Uterus (tissue), 3 donors: ENCODE measurements at regions not wholly inside any gene's neighbourhood (a gene's known extent, or its start where the extent isn't known, plus 50 kb on each side); places are given as distances from the start of the nearest gene placed in this dataset.

ENCODE experiments used
- DNase-seq, 2 donors: peaks; one replicate each; pipeline ENCODE4 v3.0.0-alpha.2; 2019 to 2020
- H3K27ac ChIP-seq, 2 donors: fragments of 200-600 bp; sonication (generic); 1 replicate in 1 of 2; 2 replicates in 1 of 2; pipeline ENCODE4 v1.5.1; 2016 to 2018
- H3K27me3 ChIP-seq, 2 donors: fragments of 200-600 bp; sonication (generic); one replicate each; pipeline ENCODE4 v1.5.1; 2018 to 2019; ENCODE audit warnings: control low read depth in 1 of 2
- H3K36me3 ChIP-seq, 2 donors: fragments of 200-600 bp; sonication (generic); one replicate each; pipeline ENCODE4 v1.5.1; 2019; ENCODE audit warnings: control low read depth in 1 of 2
- H3K4me1 ChIP-seq, 2 donors: fragments of 200-600 bp; sonication (generic); one replicate each; pipeline ENCODE4 v1.5.1; 2018 to 2019; ENCODE audit warnings: control low read depth in 1 of 2
- H3K4me3 ChIP-seq, 2 donors: fragments of 200-600 bp; sonication (generic); 1 replicate in 1 of 2; 2 replicates in 1 of 2; pipeline ENCODE4 v1.5.1; 2018 to 2019; ENCODE audit warnings: mild to moderate bottlenecking in 1 of 2
- H3K9me3 ChIP-seq, 2 donors: fragments of 200-600 bp; sonication (generic); one replicate each; pipeline ENCODE4 v1.5.1; 2019; ENCODE audit warnings: control low read depth in 1 of 2
- CTCF ChIP-seq, 4 experiments: fragments of 200-600 bp in 2 of 4; fragments of 450-650 bp in 2 of 4; sonication (generic) in 2 of 4; IDR thresholded peaks; one replicate each; pipeline ENCODE4 v1.5.1; 2016 to 2019; ENCODE audit warnings: antibody characterized with exemption in 4 of 4, mild to moderate bottlenecking in 2 of 4, moderate library complexity in 1 of 4
- POLR2A ChIP-seq, 2 donors: fragments of 450-650 bp; IDR thresholded peaks; one replicate each; pipeline ENCODE4 v1.6.1; 2016; ENCODE audit warnings: antibody characterized with exemption in 2 of 2, mild to moderate bottlenecking in 1 of 2, moderate library complexity in 1 of 2
- intact Hi-C: fragments of 100-400 bp; cut with DNase I; formaldehyde crosslinking; loops from one replicate; pipeline ENCODE4 v1.15.1; 2023; ENCODE audit warnings: low total_unique reads
- donor health status: DM: yes; HTN: yes; CAD: no.

- Histone ChIP-seq H3K27ac (no peak overlapping the region), H3K9me3 (no peaks in the 10 kb centered on the region), H3K4me1 (no peaks in the 10 kb centered on the region), H3K27me3 (no peaks in the 10 kb centered on the region), H3K4me3 (no peak overlapping the region), H3K36me3 (no peaks in the 10 kb centered on the region)
- no peak for TF ChIP-seq CTCF (IDR thresholded peaks at IDR 0.05)
- no peak for TF ChIP-seq POLR2A (IDR thresholded peaks at IDR 0.05)
- no peak for DNase-seq
- intact Hi-C loops, result no loop called here
These were observed 166.4 kb upstream of the UBASH3B start for GRCh38 chr11:122488892-122489706.

GRCh38 chr11:122487669-122488068, 167.9 kb upstream of the UBASH3B start:
- intact Hi-C loops, result no loop called here
- H3K27ac ChIP-seq, result no peak overlapping the region

GRCh38 chr11:122486793-122487495, 168.6 kb upstream of the UBASH3B start:
- no peak for DNase-seq
- no peak overlapping the region for H3K4me3 ChIP-seq
- H3K27ac ChIP-seq, result no peak overlapping the region
- no peaks in the 10 kb centered on the region for H3K4me1 ChIP-seq
- TF ChIP-seq CTCF (IDR thresholded peaks at IDR 0.05) (no peak), POLR2A (IDR thresholded peaks at IDR 0.05) (no peak)
- intact Hi-C loops, result no loop called here
- no peaks in the 10 kb centered on the region for H3K36me3 ChIP-seq
- H3K9me3 ChIP-seq, result no peaks in the 10 kb centered on the region
- H3K27me3 ChIP-seq, result no peaks in the 10 kb centered on the region

More at GRCh38 chr11:122487669-122488068, 167.9 kb upstream of the UBASH3B start:
- no peak for DNase-seq
- no peaks in the 10 kb centered on the region for H3K9me3 ChIP-seq
- H3K36me3 ChIP-seq, result no peaks in the 10 kb centered on the region
- H3K4me3 ChIP-seq, result no peak overlapping the region
- TF ChIP-seq CTCF (IDR thresholded peaks at IDR 0.05) (no peak), POLR2A (IDR thresholded peaks at IDR 0.05) (no peak)
- no peaks in the 10 kb centered on the region for H3K4me1 ChIP-seq
- H3K27me3 ChIP-seq, result no peaks in the 10 kb centered on the region

- intact Hi-C loops, result no loop called here
- Histone ChIP-seq H3K4me3 (no peak overlapping the region), H3K9me3 (no peaks in the 10 kb centered on the region), H3K27ac (no peak overlapping the region), H3K27me3 (no peaks in the 10 kb centered on the region), H3K4me1 (no peaks in the 10 kb centered on the region), H3K36me3 (no peaks in the 10 kb centered on the region)
- no peak for TF ChIP-seq POLR2A (IDR thresholded peaks at IDR 0.05)
- no peak for TF ChIP-seq CTCF (IDR thresholded peaks at IDR 0.05)
- no peak for DNase-seq
These were observed 176.5 kb upstream of the UBASH3B start for GRCh38 chr11:122478986-122479385.

DNA sequence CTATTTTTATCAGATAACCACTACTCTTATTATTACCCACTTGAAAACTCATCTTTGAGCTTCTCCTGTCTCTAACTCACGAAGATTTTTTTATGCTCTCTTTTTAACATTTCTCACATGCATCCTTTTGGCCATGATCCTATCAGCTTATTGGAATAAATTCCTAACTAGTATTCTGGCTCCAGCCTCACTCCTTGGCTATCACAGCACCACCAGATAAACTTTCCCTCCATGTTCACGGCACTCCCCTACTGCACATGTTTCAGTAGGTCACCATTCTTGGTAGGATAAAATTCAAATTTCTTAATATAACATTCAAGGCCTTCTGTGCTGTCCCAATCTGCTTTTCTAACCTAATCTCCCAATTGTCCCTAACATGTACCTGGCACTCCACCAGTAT, 186.6 kb upstream of the UBASH3B start:
- Histone ChIP-seq H3K27ac (no peak overlapping the region), H3K27me3 (no peaks in the 10 kb centered on the region), H3K4me3 (no peak overlapping the region), H3K4me1 (no peaks in the 10 kb centered on the region), H3K36me3 (no peaks in the 10 kb centered on the region), H3K9me3 (no peaks in the 10 kb centered on the region)
- DNase-seq, result no peak
- no peak for TF ChIP-seq CTCF (IDR thresholded peaks at IDR 0.05)
- TF ChIP-seq POLR2A (IDR thresholded peaks at IDR 0.05), result no peak
- intact Hi-C loops, result no loop called here
